ENCODE measurements at regions not wholly inside any gene's neighbourhood (a gene's known extent, or its start where the extent isn't known, plus 50 kb on each side); places are given as distances from the start of the nearest gene placed in this dataset.

- DNase-seq (ENCODE audit: low read depth) = peak; percentile 98
- TF ChIP-seq, protein P1, sequence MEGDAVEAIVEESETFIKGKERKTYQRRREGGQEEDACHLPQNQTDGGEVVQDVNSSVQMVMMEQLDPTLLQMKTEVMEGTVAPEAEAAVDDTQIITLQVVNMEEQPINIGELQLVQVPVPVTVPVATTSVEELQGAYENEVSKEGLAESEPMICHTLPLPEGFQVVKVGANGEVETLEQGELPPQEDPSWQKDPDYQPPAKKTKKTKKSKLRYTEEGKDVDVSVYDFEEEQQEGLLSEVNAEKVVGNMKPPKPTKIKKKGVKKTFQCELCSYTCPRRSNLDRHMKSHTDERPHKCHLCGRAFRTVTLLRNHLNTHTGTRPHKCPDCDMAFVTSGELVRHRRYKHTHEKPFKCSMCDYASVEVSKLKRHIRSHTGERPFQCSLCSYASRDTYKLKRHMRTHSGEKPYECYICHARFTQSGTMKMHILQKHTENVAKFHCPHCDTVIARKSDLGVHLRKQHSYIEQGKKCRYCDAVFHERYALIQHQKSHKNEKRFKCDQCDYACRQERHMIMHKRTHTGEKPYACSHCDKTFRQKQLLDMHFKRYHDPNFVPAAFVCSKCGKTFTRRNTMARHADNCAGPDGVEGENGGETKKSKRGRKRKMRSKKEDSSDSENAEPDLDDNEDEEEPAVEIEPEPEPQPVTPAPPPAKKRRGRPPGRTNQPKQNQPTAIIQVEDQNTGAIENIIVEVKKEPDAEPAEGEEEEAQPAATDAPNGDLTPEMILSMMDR (conservative IDR thresholded peaks at IDR 0.05; ENCODE audit: control insufficient read depth, insufficient read depth, low read depth, low read length) = peak; percentile 2
- H3K4me3 ChIP-seq (ENCODE audit: control insufficient read depth, low read depth, low read length) = no peak overlapping the region
Observed at GRCh38 chr1:201696217-201696761, 132.7 kb upstream of the IPO9 start.

DNA sequence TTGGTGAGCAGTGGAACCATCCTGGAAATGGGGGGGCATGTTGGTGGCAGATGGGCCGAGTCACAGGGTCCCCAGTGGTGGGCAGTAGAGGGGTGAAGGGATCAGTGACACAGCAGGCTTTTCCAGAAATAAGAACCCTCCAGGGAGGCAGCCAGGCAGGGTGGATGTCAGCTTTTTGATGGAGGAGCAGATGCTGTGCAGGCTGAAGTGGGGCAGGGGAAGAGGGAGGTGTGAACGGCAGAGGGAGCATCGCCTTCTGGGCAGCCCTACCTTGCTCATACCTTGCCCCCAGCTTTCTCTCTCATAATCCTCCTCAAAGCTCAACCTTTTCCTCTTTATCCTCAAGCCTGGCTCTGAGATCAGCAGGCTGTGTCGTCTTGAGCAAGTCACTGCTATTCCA, 131.8 kb upstream of the IPO9 start:
- H3K4me3 ChIP-seq (ENCODE audit: control insufficient read depth, low read depth, low read length) = no peak overlapping the region
- no peak for DNase-seq (ENCODE audit: low read depth)
- TF ChIP-seq, protein P1 (conservative IDR thresholded peaks at IDR 0.05; ENCODE audit: control insufficient read depth, insufficient read depth, low read depth, low read length) = no peak

DNA sequence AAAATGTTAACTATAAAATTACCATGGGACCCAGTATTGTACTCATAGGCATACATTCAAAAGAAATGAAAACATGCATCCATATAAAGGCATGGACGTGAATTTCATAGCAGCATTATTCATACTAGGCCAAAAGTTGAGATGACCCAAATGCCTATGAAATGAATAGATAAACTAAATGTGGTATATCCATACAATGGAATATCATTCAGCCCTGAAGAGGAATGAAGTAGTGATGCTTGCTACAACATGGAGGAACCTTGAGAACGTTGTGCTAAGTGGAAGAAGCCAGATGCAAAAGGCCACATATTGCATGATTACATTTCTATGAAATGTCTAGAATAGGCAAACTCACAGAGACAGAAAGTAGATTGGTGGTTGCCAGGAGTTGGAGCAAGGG, 127.1 kb upstream of the IPO9 start:
- H3K4me3 ChIP-seq (ENCODE audit: control insufficient read depth, low read depth, low read length) = no peak overlapping the region
- TF ChIP-seq, protein P1 (conservative IDR thresholded peaks at IDR 0.05; ENCODE audit: control insufficient read depth, insufficient read depth, low read depth, low read length) = no peak
- DNase-seq (ENCODE audit: low read depth) = no peak

GRCh38 chr1:201702936-201703335, 126.0 kb upstream of the IPO9 start:
- H3K4me3 ChIP-seq (ENCODE audit: control insufficient read depth, low read depth, low read length) = no peak overlapping the region
- TF ChIP-seq, protein P1 (conservative IDR thresholded peaks at IDR 0.05; ENCODE audit: control insufficient read depth, insufficient read depth, low read depth, low read length) = no peak
- peak; percentile 38 for DNase-seq (ENCODE audit: low read depth)

- peak; percentile 83 for DNase-seq (ENCODE audit: low read depth)
- no peak overlapping the region for H3K4me3 ChIP-seq (ENCODE audit: control insufficient read depth, low read depth, low read length)
- TF ChIP-seq, protein P1 (conservative IDR thresholded peaks at IDR 0.05; ENCODE audit: control insufficient read depth, insufficient read depth, low read depth, low read length) = peak; percentile 88
Observed at GRCh38 chr1:201703621-201704438, 125.1 kb upstream of the IPO9 start.

GRCh38 chr1:201704439-201704792, 124.5 kb upstream of the IPO9 start:
- DNase-seq (ENCODE audit: low read depth) = no peak
- TF ChIP-seq, protein P1 (conservative IDR thresholded peaks at IDR 0.05; ENCODE audit: control insufficient read depth, insufficient read depth, low read depth, low read length) = no peak
- no peak overlapping the region for H3K4me3 ChIP-seq (ENCODE audit: control insufficient read depth, low read depth, low read length)
